Psoas muscle (tissue), 7 donors: ENCODE measurements at regions not wholly inside any gene's neighbourhood (a gene's known extent, or its start where the extent isn't known, plus 50 kb on each side); places are given as distances from the start of the nearest gene placed in this dataset.

Experiments
- ATAC-seq, 4 donors: fragments of 200-7000 bp; cut with Tn5 transposase; one replicate each; pipeline ENCODE4 v1.9.1; 2020; ENCODE audit warnings: moderate library complexity in 3 of 4, mild to moderate bottlenecking in 2 of 4
- DNase-seq, 2 donors: peaks; one replicate each; pipeline ENCODE4 v3.0.0-alpha.2; 2020
- H3K27ac ChIP-seq: fragments of 200-600 bp; one replicate; pipeline ENCODE4 v1.8.0; 2022
- H3K27me3 ChIP-seq, 3 donors: fragments of 200-600 bp in 1 of 3; one replicate each; pipeline versions ENCODE4 v1.6.1 to v1.8.0; 2013 to 2022; ENCODE audit warnings: low read length in 2 of 3, mild to moderate bottlenecking in 2 of 3, moderate library complexity in 1 of 3; ENCODE audit not compliant: insufficient read depth in 3 of 3
- H3K36me3 ChIP-seq, 2 donors: fragments of 200-600 bp in 1 of 2; one replicate each; pipeline versions ENCODE4 v1.6.1 to v1.8.0; 2013 to 2022; ENCODE audit warnings: low read depth in 1 of 2, mild to moderate bottlenecking in 1 of 2, moderate library complexity in 1 of 2; ENCODE audit not compliant: insufficient read depth in 1 of 2
- H3K4me1 ChIP-seq: fragments of 200-600 bp; one replicate; pipeline ENCODE4 v1.8.0; 2022
- H3K4me3 ChIP-seq: fragments of 200-600 bp; one replicate; pipeline ENCODE4 v1.8.0; 2022; ENCODE audit warnings: mild to moderate bottlenecking
- H3K9me3 ChIP-seq: fragments of 200-600 bp; one replicate; pipeline ENCODE4 v1.8.0; 2022
- CTCF ChIP-seq: fragments of 200-600 bp; IDR thresholded peaks from one replicate; pipeline ENCODE4 v1.8.0; 2022; ENCODE audit warnings: antibody characterized with exemption
- WGBS, 3 donors: extraction: QIAGEN DNeasy Blood & Tissue Kit; methylation state at CpG; one replicate each; pipeline versions ENCODE4 v1.1.6 to v1.1.7; 2013; 5-methylcytosine and 5-hydroxymethylcytosine counted together
- intact Hi-C, 2 donors: fragments of 100-400 bp; cut with DNase I; formaldehyde crosslinking; loops; one replicate each; pipeline versions ENCODE4 v1.11.0 to v1.14.2; 2022
- donor health status: healthy with polysubstance abuse.
- donor health status: DM: no; HTN: no; CAD: no; lungs with moderate emphysema.
- donor health status: Bipolar disorder and iron deficiency.
- donor health status: healthy.
- donor health status: DM: yes; HTN: yes; CAD: no.
- donor health status: DM: no; HTN: no; CAD: no.
- donor health status: DM: yes; HTN: yes; CAD: no.

DNA sequence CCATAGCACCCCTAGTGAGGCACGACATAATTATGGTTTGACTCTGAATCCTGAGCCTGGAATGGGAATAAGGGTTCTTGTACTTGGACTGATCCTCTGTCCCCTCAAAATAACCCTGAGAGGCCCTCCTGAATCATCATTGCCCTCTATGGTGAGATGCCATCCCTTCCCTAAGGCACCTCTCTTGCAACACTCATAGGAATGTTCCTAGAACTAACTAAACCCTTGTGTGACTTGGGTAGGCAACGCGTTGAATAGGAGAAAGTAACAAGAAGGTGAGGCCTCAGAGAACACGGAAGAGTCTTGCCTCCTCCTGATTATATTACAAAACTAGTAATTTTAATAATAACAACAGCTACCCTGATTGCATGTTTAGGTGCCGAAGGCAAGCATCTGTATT is 189.1 kb upstream of the ANKFN1 start:
- no peak for ATAC-seq
- H3K9me3 ChIP-seq = no peaks in the 10 kb centered on the region
- intact Hi-C loops = no loop called here

DNA sequence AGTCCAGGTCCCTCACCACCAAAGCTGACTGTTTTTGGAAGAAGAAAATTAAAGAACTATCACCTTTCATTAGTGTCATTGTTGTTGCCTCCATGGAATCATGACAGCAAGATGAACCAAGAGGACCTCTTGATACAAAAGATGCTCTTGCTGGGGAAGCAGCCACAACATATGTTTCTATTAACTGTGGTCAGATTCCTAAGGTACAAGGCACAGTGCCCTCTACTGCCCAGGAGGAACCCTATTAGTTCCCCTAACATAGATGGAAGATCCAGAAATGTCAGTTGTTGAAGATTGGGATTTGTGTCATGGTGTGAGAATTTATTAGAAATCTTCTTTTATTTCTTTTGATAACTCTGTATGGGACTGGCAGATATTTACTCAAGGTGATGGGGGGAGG is 188.2 kb upstream of the ANKFN1 start:
- no peak for DNase-seq
- H3K4me1 ChIP-seq = no peaks in the 10 kb centered on the region
- H3K27me3 ChIP-seq = no peaks in the 10 kb centered on the region
- TF ChIP-seq CTCF = no peak
- H3K36me3 ChIP-seq = no peaks in the 10 kb centered on the region
- H3K27ac ChIP-seq = no peak overlapping the region
- intact Hi-C loops = no loop called here
- ATAC-seq = no peak
- no peak overlapping the region for H3K4me3 ChIP-seq
- H3K9me3 ChIP-seq = no peaks in the 10 kb centered on the region

More for the DNA sequence above, 189.1 kb upstream of the ANKFN1 start:
- H3K27me3 ChIP-seq = no peaks in the 10 kb centered on the region
- H3K4me1 ChIP-seq = no peaks in the 10 kb centered on the region
- no peak for TF ChIP-seq CTCF
- H3K36me3 ChIP-seq = no peaks in the 10 kb centered on the region
- 96% methylated on average over 5 of the region's 5 CpGs for WGBS, 3 donors
- no peak overlapping the region for H3K4me3 ChIP-seq
- no peak for DNase-seq
- H3K27ac ChIP-seq = no peak overlapping the region

GRCh38 chr17:55969562-55970324 is 183.5 kb upstream of the ANKFN1 start:
- Histone ChIP-seq H3K4me3 (no peak overlapping the region), H3K4me1 (no peaks in the 10 kb centered on the region), H3K27ac (no peak overlapping the region), H3K9me3 (no peaks in the 10 kb centered on the region), H3K27me3 (no peaks in the 10 kb centered on the region), H3K36me3 (no peaks in the 10 kb centered on the region)
- 67 to 73% (median 69%) methylated on average over 3 of the region's 3 CpGs for WGBS, 3 donors
- ATAC-seq (no peak), DNase-seq (no peak)
- no peak for TF ChIP-seq CTCF
- intact Hi-C loops = no loop called here

DNA sequence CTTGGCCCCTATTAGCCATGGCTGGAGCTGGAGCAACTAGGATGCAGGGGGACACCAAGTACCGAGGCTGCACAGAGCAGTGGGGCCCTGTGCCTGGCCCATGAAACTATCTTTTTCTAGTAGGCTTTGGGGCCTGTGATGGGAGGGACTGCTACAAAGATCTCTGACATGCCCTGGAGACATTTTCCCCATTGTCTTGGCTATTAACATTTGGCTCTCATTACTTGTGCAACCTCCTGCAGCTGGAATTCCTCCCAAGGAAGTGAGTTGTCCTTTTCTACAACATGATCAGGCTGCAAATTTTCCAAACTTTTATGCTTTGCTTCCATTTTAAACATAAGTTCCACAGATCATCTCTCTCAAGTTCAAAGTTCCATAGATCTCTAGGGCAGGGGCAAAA is 174.7 kb upstream of the ANKFN1 start:
- Histone ChIP-seq H3K36me3 (no peaks in the 10 kb centered on the region), H3K4me1 (no peaks in the 10 kb centered on the region), H3K9me3 (no peaks in the 10 kb centered on the region), H3K4me3 (no peak overlapping the region), H3K27ac (no peak overlapping the region), H3K27me3 (no peaks in the 10 kb centered on the region)
- intact Hi-C loops = no loop called here
- 58 to 78% (median 65%) methylated on average over 1 of the region's 1 CpG for WGBS, 3 donors
- no peak for ATAC-seq
- no peak for DNase-seq
- no peak for TF ChIP-seq CTCF

- no peak for TF ChIP-seq CTCF
- WGBS, 3 donors = 66 to 73% (median 70%) methylated on average over 3 of the region's 3 CpGs
- intact Hi-C loops = no loop called here
- Histone ChIP-seq H3K4me1 (no peaks in the 10 kb centered on the region), H3K27ac (no peak overlapping the region), H3K27me3 (no peaks in the 10 kb centered on the region), H3K36me3 (no peaks in the 10 kb centered on the region), H3K9me3 (no peaks in the 10 kb centered on the region), H3K4me3 (no peak overlapping the region)
- DNase-seq (no peak), ATAC-seq (no peak)
Measured at GRCh38 chr17:55983096-55983495, 170.2 kb upstream of the ANKFN1 start.
